ENCODE measurements at regions not wholly inside any gene's neighbourhood (a gene's known extent, or its start where the extent isn't known, plus 50 kb on each side); places are given as distances from the start of the nearest gene placed in this dataset.
A peak's percentile ranks its signal among the peaks of the same experiment; 100 is the strongest.

GRCh38 chr4:44928785-44929184, 202.4 kb upstream of the GNPDA2 start:
- no peaks in the 10 kb centered on the region for H3K9me3 ChIP-seq
- no peaks in the 10 kb centered on the region for H3K36me3 ChIP-seq
- in situ Hi-C loops (cut with MboI; ENCODE audit: low pct_ligation_motif_present in 1 of 4, low pct_unique_long_range_greater_than_20kb in 1 of 4, low sequenced_read_pairs in 3 of 4) = no loop called here
- intact Hi-C loops (cut with DNase I; ENCODE audit: low total_unique reads) = no loop called here
- TF ChIP-seq POLR2A (IDR thresholded peaks at IDR 0.05) (no peak), EP300 (IDR thresholded peaks at IDR 0.05; ENCODE audit: low read depth) (no peak), POLR2AphosphoS5 (IDR thresholded peaks at IDR 0.05) (no peak), CTCF (IDR thresholded peaks at IDR 0.05) (no peak)
- no peak for DNase-seq
- 25 to 27% methylated on average over 2 of the region's 2 CpGs for WGBS, 2 donors (ENCODE audit: low coverage in 1 of 2)
- no peak overlapping the region for H3K27ac ChIP-seq
- H3K27me3 ChIP-seq = no peaks in the 10 kb centered on the region
- no peak overlapping the region for H3K4me3 ChIP-seq
- H3K4me1 ChIP-seq = no peaks in the 10 kb centered on the region

GRCh38 chr4:44927399-44928380, 201.3 kb upstream of the GNPDA2 start:
- Histone ChIP-seq H3K4me1 (no peaks in the 10 kb centered on the region), H3K4me3 (no peak overlapping the region), H3K27ac (no peak overlapping the region), H3K27me3 (no peaks in the 10 kb centered on the region), H3K9me3 (no peaks in the 10 kb centered on the region), H3K36me3 (no peaks in the 10 kb centered on the region)
- DNase-seq = no peak
- in situ Hi-C loops (cut with MboI; ENCODE audit: low pct_ligation_motif_present in 1 of 4, low pct_unique_long_range_greater_than_20kb in 1 of 4, low sequenced_read_pairs in 3 of 4) = no loop called here
- 29 to 55% methylated on average over 2 to 4 of the region's 4 CpGs for WGBS, 2 donors (ENCODE audit: low coverage in 1 of 2)
- TF ChIP-seq EP300 (IDR thresholded peaks at IDR 0.05; ENCODE audit: low read depth) (no peak), CTCF (IDR thresholded peaks at IDR 0.05) (peak in 3 of 5 experiments; percentile 35 to 38 (median 36))
- intact Hi-C loops (cut with DNase I; ENCODE audit: low total_unique reads) = no loop called here

DNA sequence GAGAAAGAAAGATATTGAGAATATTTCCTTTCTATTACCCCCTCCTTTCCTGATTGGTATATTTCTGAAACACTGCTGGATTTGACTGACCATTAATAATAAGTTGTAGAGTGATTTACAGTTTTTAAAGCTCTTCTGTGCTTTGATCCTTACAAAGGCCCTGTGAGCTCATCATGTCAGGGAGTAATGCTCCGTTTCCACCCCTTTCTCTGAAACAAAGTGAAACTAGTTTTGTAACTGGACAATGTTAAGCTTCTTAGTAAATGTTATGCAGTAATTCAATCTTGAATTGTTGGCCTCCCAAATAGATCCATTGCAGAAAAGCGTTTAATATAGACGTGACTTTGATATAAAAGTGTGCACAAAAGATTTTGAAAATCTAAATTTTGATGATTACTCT, 190.1 kb upstream of the GNPDA2 start:
- no peak overlapping the region for H3K27ac ChIP-seq
- no peaks in the 10 kb centered on the region for H3K9me3 ChIP-seq
- no peak for TF ChIP-seq POLR2AphosphoS5 (IDR thresholded peaks at IDR 0.05)
- no peak for TF ChIP-seq POLR2A (IDR thresholded peaks at IDR 0.05)
- no peak for TF ChIP-seq CTCF (IDR thresholded peaks at IDR 0.05)
- no peak for TF ChIP-seq EP300 (IDR thresholded peaks at IDR 0.05; ENCODE audit: low read depth)
- intact Hi-C loops (cut with DNase I; ENCODE audit: low total_unique reads) (no loop called here), in situ Hi-C loops (cut with MboI; ENCODE audit: low pct_ligation_motif_present in 1 of 4, low pct_unique_long_range_greater_than_20kb in 1 of 4, low sequenced_read_pairs in 3 of 4) (no loop called here)
- peak overlapping the region in 1 of 4 donors; percentile 1 for H3K4me3 ChIP-seq
- H3K36me3 ChIP-seq = no peaks in the 10 kb centered on the region
- DNase-seq = no peak
- H3K27me3 ChIP-seq = no peaks in the 10 kb centered on the region
- 27 to 30% methylated on average over 3 of the region's 3 CpGs for WGBS, 2 donors (ENCODE audit: low coverage in 1 of 2)
- no peaks in the 10 kb centered on the region for H3K4me1 ChIP-seq

DNA sequence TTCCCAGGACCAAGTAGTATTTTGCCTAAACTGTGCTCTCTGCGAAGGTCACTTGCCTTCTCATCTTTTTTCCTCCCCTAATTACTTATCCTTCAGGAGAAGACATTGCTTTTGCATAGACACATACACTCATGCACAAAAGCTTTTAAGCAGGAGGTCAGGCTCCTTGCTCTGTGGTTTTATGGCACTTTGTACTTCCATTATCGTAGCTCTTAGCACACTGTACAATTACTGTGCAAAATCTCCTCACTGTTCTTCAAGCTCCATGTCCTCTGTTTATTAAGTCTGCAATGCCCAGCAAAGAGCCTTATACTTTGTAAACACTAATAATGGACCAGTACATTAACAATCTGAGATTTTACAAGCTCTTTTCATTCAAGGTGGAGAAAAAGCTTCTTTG, 188.4 kb upstream of the GNPDA2 start:
- Histone ChIP-seq H3K4me3 (no peak overlapping the region), H3K36me3 (no peaks in the 10 kb centered on the region), H3K9me3 (no peaks in the 10 kb centered on the region), H3K27me3 (no peaks in the 10 kb centered on the region), H3K4me1 (no peaks in the 10 kb centered on the region), H3K27ac (no peak overlapping the region)
- in situ Hi-C loops (cut with MboI; ENCODE audit: low pct_ligation_motif_present in 1 of 4, low pct_unique_long_range_greater_than_20kb in 1 of 4, low sequenced_read_pairs in 3 of 4) = no loop called here
- intact Hi-C loops (cut with DNase I; ENCODE audit: low total_unique reads) = no loop called here
- WGBS, 2 donors (ENCODE audit: low coverage in 1 of 2) = 58 to 73% methylated on average over 2 of the region's 2 CpGs
- DNase-seq = no peak
- no peak for TF ChIP-seq CTCF (IDR thresholded peaks at IDR 0.05)
- TF ChIP-seq POLR2AphosphoS5 (IDR thresholded peaks at IDR 0.05) = no peak
- TF ChIP-seq EP300 (IDR thresholded peaks at IDR 0.05; ENCODE audit: low read depth) = no peak
- TF ChIP-seq POLR2A (IDR thresholded peaks at IDR 0.05) = no peak
